Esophagus squamous epithelium (tissue), 4 donors: ENCODE measurements at regions not wholly inside any gene's neighbourhood (a gene's known extent, or its start where the extent isn't known, plus 50 kb on each side); places are given as distances from the start of the nearest gene placed in this dataset.

Experiments used
- POLR2A ChIP-seq, 4 donors: fragments of 450-650 bp; IDR thresholded peaks; one replicate each; pipeline ENCODE4 v1.6.1; 2017; ENCODE audit warnings: antibody characterized with exemption in 4 of 4, mild to moderate bottlenecking in 4 of 4, moderate library complexity in 3 of 4
- TF ChIP-seq, protein P1 (sequence below), 6 experiments: fragments of 450-650 bp in 4 of 6; fragments of 200-600 bp in 2 of 6; sonication (generic) in 2 of 6; IDR thresholded peaks; one replicate each; pipeline ENCODE4 v1.5.1; 2016 to 2019; ENCODE audit warnings: antibody characterized with exemption in 6 of 6, mild to moderate bottlenecking in 4 of 6, moderate library complexity in 4 of 6

DNA sequence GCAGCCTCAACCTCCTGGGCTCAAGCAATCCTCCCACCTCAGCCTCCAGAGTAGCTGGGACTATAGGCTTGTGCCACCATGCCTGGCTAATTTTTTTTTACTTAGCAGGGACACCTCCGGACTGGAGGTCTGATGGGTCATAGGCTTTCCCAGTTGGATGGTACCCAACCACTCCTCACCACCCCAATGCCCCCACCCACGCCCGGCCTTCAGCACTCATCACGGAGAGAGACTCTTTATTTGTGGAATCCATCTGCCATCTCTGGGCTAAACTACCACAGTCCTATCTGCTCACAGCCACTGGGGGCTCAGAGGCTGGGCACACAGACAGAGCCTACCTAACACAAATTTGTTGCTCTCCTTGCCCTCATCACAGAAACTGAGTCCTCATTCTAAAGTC, 58.3 kb upstream of the STXBP1 start:
- TF ChIP-seq, protein P1, sequence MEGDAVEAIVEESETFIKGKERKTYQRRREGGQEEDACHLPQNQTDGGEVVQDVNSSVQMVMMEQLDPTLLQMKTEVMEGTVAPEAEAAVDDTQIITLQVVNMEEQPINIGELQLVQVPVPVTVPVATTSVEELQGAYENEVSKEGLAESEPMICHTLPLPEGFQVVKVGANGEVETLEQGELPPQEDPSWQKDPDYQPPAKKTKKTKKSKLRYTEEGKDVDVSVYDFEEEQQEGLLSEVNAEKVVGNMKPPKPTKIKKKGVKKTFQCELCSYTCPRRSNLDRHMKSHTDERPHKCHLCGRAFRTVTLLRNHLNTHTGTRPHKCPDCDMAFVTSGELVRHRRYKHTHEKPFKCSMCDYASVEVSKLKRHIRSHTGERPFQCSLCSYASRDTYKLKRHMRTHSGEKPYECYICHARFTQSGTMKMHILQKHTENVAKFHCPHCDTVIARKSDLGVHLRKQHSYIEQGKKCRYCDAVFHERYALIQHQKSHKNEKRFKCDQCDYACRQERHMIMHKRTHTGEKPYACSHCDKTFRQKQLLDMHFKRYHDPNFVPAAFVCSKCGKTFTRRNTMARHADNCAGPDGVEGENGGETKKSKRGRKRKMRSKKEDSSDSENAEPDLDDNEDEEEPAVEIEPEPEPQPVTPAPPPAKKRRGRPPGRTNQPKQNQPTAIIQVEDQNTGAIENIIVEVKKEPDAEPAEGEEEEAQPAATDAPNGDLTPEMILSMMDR (IDR thresholded peaks at IDR 0.05): no peak
- no peak for TF ChIP-seq POLR2A (IDR thresholded peaks at IDR 0.05)
